Endodermal cell (in vitro differentiated cells): ENCODE measurements at regions not wholly inside any gene's neighbourhood (a gene's known extent, or its start where the extent isn't known, plus 50 kb on each side); places are given as distances from the start of the nearest gene placed in this dataset.

ENCODE experiments used
- DNase-seq: peaks from one replicate; pipeline ENCODE4 v3.0.0-alpha.2; 2017
- H3K27ac ChIP-seq: 2 replicates; pipeline ENCODE4 v1.5.1; 2013; ENCODE audit warnings: mild to moderate bottlenecking, low read depth, low read length, moderate library complexity
- H3K27me3 ChIP-seq: 2 replicates; pipeline ENCODE4 v1.6.1; 2013; ENCODE audit warnings: mild to moderate bottlenecking, low read length, moderate library complexity; ENCODE audit not compliant: insufficient read depth, control insufficient read depth, poor library complexity, severe bottlenecking
- H3K36me3 ChIP-seq: 2 replicates; pipeline ENCODE4 v1.7.0; 2013; ENCODE audit warnings: mild to moderate bottlenecking, low read length, moderate library complexity; ENCODE audit not compliant: control insufficient read depth, insufficient read depth
- H3K4me1 ChIP-seq: one replicate; pipeline ENCODE4 v1.7.0; 2013; ENCODE audit warnings: low read length; ENCODE audit not compliant: control insufficient read depth, insufficient read depth
- H3K4me3 ChIP-seq: 2 replicates; pipeline ENCODE4 v1.5.1; 2013; ENCODE audit warnings: mild to moderate bottlenecking, low read length, moderate library complexity
- H3K9ac ChIP-seq: 2 replicates; pipeline ENCODE4 v1.6.1; 2013; ENCODE audit warnings: mild to moderate bottlenecking, low read length, moderate library complexity; ENCODE audit not compliant: poor library complexity, severe bottlenecking; ENCODE audit errors: extremely low read depth
- H3K9me3 ChIP-seq: 2 replicates; pipeline ENCODE4 v1.6.1; 2013; ENCODE audit warnings: mild to moderate bottlenecking, low read length, moderate library complexity; ENCODE audit not compliant: control insufficient read depth
- H3K27ac Mint-ChIP-seq: 2 replicates; pipeline ENCODE4 v1.8.0; 2020; ENCODE audit warnings: mixed read lengths
- H3K27me3 Mint-ChIP-seq: 2 replicates; pipeline ENCODE4 v1.8.0; 2021; ENCODE audit warnings: mild to moderate bottlenecking, mixed read lengths; ENCODE audit not compliant: insufficient read depth
- H3K36me3 Mint-ChIP-seq: 2 replicates; pipeline ENCODE4 v1.8.0; 2020; ENCODE audit warnings: low read depth, mixed read lengths
- H3K4me1 Mint-ChIP-seq: 2 replicates; pipeline ENCODE4 v1.8.0; 2020; ENCODE audit warnings: mixed read lengths
- H3K4me3 Mint-ChIP-seq: 2 replicates; pipeline ENCODE4 v1.8.0; 2020; ENCODE audit warnings: mild to moderate bottlenecking, moderate library complexity, mixed read lengths
- H3K9me3 Mint-ChIP-seq: 2 replicates; pipeline ENCODE4 v1.8.0; 2020; ENCODE audit warnings: mild to moderate bottlenecking, mixed read lengths
- CTCF ChIP-seq: fragments of 200-600 bp; sonication (generic); conservative IDR thresholded peaks from 2 replicates; pipeline ENCODE4 v1.5.0; 2021; ENCODE audit warnings: antibody characterized with exemption, mild to moderate bottlenecking
- WGBS, 2 experiments: methylation state at CpG; one replicate each; pipeline versions ENCODE4 v1.1.5 to v1.1.7; 2013; ENCODE audit warnings: missing lambda C conversion rate in 2 of 2, mixed read lengths in 1 of 2; ENCODE audit not compliant: insufficient coverage in 1 of 2, insufficient read length in 1 of 2; 5-methylcytosine and 5-hydroxymethylcytosine counted together

GRCh38 chr1:185400052-185400451, 83.0 kb upstream of the IVNS1ABP start:
- Mint-ChIP-seq H3K36me3 (no peaks in the 10 kb centered on the region), H3K4me3 (no peak overlapping the region), H3K27me3 (no peaks in the 10 kb centered on the region), H3K9me3 (no peaks in the 10 kb centered on the region), H3K4me1 (peaks cover 24% of the 10 kb centered on the region), H3K27ac (no peak overlapping the region)
- H3K4me1 ChIP-seq: peaks cover 2% of the 10 kb centered on the region
- no peak overlapping the region for H3K4me3 ChIP-seq
- no peaks in the 10 kb centered on the region for H3K27me3 ChIP-seq
- whole genome bisulfite sequencing, 2 experiments: 100% methylated on average over 1 of the region's 1 CpG
- no peaks in the 10 kb centered on the region for H3K36me3 ChIP-seq
- H3K9me3 ChIP-seq: no peaks in the 10 kb centered on the region
- DNase-seq: no peak
- no peak overlapping the region for H3K9ac ChIP-seq
- H3K27ac ChIP-seq: no peak overlapping the region
- TF ChIP-seq CTCF: no peak

- H3K27ac ChIP-seq: no peak overlapping the region
- Mint-ChIP-seq H3K4me3 (no peak overlapping the region), H3K4me1 (peaks cover 24% of the 10 kb centered on the region), H3K36me3 (no peaks in the 10 kb centered on the region), H3K27ac (no peak overlapping the region), H3K27me3 (no peaks in the 10 kb centered on the region), H3K9me3 (no peaks in the 10 kb centered on the region)
- H3K36me3 ChIP-seq: no peaks in the 10 kb centered on the region
- no peaks in the 10 kb centered on the region for H3K27me3 ChIP-seq
- peaks cover 2% of the 10 kb centered on the region for H3K4me1 ChIP-seq
- no peak for TF ChIP-seq CTCF
- no peak for DNase-seq
- no peak overlapping the region for H3K9ac ChIP-seq
- H3K9me3 ChIP-seq: no peaks in the 10 kb centered on the region
- H3K4me3 ChIP-seq: no peak overlapping the region
These were observed 81.6 kb upstream of the IVNS1ABP start for GRCh38 chr1:185398599-185398998.

- Histone ChIP-seq H3K4me1 (peaks cover 2% of the 10 kb centered on the region), H3K9me3 (no peaks in the 10 kb centered on the region), H3K27me3 (no peaks in the 10 kb centered on the region), H3K27ac (no peak overlapping the region), H3K36me3 (no peaks in the 10 kb centered on the region), H3K4me3 (no peak overlapping the region), H3K9ac (no peak overlapping the region)
- H3K4me3 Mint-ChIP-seq: no peak overlapping the region
- H3K9me3 Mint-ChIP-seq: no peaks in the 10 kb centered on the region
- H3K4me1 Mint-ChIP-seq: peaks cover 22% of the 10 kb centered on the region
- TF ChIP-seq CTCF: no peak
- WGBS, 2 experiments: 93% methylated on average over 2 of the region's 2 CpGs; no CpG with 5 or more reads in 1 of the 2 experiments
- no peaks in the 10 kb centered on the region for H3K27me3 Mint-ChIP-seq
- DNase-seq: no peak
- no peak overlapping the region for H3K27ac Mint-ChIP-seq
- H3K36me3 Mint-ChIP-seq: no peaks in the 10 kb centered on the region
These were observed 81.0 kb upstream of the IVNS1ABP start for GRCh38 chr1:185398022-185398421.
